ENCODE measurements at regions not wholly inside any gene's neighbourhood (a gene's known extent, or its start where the extent isn't known, plus 50 kb on each side); places are given as distances from the start of the nearest gene placed in this dataset.

DNA sequence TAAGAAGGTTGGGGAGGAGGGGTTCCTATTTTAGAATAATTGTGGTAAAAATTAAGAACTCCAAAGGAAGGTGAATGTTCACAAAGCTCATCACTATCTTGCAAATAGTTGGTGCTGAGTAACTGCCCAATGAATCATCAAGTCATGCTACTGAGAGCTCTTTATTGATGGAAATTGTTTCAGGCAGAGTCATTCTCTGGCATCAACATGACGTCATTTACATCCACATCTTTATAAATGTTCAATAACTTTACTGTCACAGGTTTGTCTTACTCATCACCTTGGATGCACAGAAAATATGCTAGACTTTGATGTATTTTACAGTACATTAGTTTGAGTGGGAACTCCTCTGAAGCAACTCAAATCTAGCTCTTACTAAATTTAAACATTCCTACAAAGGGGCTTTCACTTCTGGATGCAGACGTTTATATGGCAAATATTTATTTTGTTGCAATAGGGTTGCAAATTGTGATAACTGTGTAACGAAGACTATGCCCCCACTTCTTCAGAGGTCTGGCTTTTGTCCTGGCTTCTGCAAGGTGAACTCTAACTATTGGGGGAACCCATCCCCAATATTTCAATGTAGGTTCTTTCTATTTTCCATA, 273.7 kb upstream of the AJAP1 start:
- no peak for DNase-seq (ENCODE audit: low spot score)

DNA sequence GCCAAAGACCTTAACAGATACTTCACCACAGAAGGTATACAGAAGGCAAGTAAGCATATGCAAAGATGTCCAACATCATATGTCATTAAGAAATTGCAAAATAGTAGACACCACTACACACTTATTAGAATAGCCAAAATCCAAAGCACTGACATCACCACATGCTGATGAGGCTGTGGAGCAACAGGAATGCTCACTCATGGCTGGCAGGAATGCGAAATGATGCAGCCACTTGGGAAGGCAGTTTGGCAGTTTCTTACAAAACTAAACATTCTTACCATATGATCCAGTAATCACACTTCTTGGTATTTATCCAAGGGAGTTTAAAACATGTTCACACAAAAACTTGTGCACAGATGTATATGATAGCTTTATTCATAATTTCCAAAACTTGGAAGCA, 261.2 kb upstream of the AJAP1 start:
- DNase-seq (ENCODE audit: low spot score): no peak

DNA sequence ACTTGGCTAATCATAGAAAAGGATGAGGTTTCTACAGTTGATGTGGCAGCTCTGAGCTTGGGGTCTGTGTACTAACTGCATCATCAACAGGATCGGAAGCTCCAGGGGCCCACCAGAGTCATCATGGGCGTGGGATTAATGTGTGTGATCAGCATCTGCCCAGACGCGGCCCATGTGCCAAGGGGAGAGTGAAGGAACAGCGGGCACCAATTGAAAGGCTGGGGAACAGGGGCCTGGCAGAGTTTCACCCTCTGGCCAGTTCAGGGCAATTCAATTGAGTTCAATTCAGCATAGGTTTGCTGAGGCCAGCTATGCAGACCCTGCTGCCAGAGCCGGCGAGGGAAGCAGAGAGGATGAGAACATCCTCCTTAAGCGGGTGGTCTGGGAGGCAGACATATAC, 260.0 kb upstream of the AJAP1 start:
- no peak for DNase-seq (ENCODE audit: low spot score)

DNA sequence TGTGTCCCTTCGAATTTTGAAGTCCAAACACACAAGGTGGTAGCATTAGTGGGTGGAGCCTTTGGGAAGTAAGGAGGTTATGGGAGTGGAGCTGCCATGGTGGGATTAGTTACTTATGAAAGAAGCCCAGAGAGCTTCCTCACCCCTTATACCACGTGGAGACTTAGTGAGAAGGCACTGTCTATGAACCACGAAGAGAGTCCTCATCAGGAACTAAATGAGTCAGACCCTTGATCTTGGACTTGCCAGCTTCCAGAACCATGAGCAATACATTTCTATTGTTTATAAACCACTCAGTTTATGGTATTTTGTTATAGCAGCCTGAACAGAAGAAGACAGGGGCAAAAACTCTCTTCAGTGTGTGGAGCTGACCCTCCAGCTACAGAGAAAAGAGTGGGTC, 259.3 kb upstream of the AJAP1 start:
- no peak for DNase-seq (ENCODE audit: low spot score)

DNA sequence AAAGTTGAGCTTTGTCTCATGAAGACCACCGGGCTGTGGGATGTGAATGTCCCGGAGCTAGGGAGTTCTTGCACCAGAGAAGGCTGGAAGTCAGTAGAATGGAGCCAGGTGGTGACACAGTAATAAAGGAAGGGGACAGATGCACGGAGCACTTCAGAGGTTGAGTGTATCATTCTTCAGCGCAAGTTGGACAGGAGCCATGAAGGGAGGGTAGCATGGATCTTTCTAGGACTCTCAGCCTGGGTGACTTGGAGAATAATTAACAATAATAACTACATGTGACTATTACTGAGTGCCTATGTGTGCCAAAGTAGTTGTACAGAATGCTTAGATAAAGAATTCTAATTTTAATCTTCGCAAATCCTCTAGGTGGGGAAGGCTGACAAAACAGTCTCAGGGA, 258.7 kb upstream of the AJAP1 start:
- no peak for DNase-seq (ENCODE audit: low spot score)

DNA sequence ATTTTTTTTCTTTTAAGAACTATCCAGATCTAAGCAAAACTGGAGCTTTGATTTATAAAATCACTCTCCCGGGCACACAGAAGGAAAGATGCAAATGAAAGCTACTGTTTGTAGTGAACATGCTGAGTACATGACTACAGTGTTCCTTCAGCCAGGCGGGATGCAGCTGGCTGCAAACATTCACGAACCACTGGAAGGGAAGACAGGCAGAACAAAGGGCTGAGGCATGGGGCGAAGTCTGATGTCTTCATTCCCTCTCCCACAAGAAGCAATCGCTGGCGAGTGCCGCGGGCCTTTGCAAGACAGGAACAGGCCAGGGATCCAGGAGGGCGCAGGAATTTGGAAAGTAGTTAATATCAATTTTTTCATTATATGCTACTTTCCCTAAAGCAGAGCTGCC, 257.9 kb upstream of the AJAP1 start:
- DNase-seq (ENCODE audit: low spot score): no peak

DNA sequence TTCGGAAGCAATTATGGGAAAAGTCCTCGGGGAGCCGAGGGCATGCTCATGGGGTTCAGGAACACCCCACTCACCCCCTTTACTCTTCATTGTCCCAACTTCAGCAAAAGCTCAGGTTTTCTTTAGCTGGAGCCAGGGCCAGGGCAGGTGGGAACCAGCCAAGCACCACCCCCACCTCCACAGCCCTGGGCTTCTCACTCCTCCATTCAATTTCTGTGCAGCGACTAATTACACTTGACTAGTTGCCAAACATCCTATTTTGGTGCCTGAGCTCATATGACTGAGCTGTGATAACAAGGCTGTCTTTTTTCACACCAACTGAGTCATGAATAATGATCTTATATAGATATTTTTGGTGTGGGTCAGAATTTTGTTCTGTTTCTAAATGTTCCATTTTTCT, 257.2 kb upstream of the AJAP1 start:
- DNase-seq (ENCODE audit: low spot score): no peak

DNA sequence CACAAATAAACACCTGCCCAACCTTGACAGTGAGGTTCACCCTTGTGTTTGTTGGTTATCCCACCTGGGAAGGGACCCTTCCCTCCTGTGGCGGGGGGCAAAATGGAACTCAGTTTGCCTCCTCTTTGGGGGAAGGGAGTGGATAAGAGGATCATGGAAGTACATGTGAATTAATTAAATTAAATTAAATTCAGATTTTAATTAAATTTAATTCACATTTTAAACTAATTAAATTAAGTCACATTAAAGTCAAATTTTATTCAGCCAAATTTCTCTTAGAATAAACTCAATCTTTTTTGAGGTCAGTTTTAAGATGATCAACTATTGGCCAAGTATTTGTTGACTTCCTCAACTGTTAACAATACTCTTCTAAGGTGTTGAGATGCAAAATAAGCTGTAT, 252.4 kb upstream of the AJAP1 start:
- DNase-seq (ENCODE audit: low spot score): no peak

DNA sequence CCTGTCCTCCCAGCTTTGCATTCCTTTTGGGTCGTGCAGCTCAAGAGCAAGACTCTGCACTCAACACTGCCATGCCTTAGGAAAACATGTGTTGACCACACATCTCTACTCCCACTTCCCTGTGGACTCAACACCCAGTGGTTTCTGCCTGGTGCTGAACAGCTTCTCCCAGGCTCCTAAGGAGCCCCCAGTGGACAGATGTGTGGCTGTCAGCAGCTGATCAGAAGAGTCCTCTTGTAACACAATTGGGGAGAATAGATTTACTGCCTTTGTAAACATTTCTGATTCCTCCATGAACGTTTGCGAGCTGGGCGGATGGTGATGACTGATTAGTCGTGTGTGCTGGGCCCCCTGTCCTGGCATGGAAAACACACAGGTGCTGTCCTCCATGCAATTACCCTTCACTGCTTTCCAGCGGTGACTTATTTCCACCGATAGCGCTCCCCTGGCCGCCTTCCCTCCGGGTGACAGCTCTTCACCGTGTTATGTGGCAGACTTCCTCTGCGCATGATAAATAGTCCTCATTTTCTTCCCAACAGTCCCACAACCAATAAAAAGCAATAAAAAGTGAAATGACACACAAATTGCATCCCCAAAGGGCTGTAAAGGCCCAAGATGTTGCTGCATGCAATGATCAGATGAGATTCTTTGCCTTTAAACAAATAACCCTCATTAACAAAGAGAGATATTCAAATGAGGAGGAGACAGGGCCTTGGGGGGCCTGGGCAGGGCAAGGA, 249.4 kb upstream of the AJAP1 start:
- no peak for DNase-seq (ENCODE audit: low spot score)

DNA sequence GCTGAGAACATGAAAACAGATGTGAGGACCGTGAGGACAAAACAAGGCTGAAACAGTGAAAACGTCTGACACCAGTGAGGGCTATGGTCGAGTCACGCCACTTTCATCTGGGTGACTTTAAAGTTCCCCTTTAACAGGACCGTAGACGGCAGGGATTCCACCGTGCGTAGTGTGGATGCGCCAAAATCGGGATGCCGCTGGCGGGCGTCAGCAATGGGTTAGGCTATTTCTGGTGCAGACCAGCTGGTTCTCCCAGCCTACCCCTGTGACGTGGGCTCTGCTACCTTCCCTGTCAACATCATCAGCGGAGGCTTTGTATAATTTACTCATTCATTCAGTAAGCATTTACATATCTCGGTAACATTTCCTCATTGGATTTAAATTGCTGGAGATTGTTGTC, 246.6 kb upstream of the AJAP1 start:
- DNase-seq (ENCODE audit: low spot score): no peak

DNA sequence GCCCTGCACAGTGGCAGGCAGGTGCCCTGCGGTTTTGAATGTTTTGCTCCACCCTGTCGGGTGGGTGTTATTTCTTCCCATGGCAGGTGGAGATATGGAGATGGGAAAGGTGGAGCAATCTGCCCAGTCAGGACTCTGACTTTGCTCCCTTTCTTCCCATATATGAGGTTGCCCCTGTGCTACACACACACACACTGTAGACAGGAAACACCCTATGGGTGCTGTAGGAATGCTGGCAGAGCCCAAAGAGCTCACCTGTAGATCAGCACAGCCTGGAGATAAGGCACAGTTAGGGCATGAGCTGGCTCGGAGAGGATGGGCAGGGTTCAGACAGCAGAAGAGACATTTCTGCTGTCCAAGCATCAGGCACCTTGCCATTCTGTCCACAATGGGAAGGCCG, 246.0 kb upstream of the AJAP1 start:
- DNase-seq (ENCODE audit: low spot score): no peak

DNA sequence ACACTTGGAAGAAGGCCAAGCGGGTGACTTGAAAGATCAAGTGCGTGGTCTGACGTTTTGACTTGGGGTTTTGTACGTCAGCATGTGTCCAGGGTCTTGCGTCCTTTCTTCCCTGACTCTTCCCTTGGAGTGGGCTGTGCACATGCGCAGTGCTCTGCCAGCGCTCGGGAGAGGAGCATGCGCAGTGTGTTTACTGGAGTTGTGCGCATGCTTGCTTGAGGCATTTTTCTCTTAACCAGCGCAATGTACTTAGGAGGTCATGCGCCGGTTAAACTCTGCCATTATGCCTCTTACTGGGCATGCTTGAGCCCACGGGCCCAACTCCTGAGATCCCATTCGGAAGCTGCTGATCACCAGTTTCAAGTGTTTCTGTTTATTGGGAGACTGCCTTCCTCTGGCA, 242.5 kb upstream of the AJAP1 start:
- no peak for DNase-seq (ENCODE audit: low spot score)

DNA sequence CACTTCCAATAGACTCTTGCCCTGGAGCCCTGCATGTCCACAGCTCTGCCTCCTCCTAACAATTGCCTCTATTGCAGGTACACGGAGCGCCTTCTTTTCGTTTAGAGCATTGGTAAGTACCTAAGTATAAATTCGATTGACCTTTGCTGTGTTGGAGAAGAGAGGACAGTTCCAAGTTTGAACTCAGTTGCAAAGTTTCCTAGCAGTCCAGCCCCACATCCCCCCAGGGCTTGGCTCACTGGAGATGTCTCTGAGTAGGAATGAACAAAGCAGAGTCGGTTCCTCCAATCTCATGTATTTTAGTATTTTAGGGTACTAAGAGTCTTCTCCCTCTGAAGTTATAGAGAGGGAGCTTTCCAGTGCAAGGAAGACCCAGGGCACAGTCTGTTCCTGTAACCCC, 238.9 kb upstream of the AJAP1 start:
- no peak for DNase-seq (ENCODE audit: low spot score)

DNA sequence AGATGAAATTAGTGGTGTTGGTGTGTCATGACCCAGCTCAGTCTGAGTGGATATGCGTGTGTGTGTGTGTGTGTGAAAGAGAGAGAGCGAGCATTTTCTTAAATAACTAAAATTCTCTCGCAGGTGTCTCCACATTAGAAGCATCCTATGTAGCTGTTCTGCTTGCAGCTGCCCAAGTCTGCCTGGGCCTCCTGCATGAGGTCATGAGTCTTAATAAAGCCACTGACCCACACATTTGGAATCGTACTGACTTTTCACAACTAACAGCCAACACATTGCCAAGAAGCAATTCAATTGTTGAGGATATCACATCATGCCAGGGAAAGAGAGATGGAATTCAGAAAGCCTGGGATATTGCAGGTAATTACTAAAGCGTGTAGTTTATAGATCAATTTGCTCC, 238.2 kb upstream of the AJAP1 start:
- no peak for DNase-seq (ENCODE audit: low spot score)

DNA sequence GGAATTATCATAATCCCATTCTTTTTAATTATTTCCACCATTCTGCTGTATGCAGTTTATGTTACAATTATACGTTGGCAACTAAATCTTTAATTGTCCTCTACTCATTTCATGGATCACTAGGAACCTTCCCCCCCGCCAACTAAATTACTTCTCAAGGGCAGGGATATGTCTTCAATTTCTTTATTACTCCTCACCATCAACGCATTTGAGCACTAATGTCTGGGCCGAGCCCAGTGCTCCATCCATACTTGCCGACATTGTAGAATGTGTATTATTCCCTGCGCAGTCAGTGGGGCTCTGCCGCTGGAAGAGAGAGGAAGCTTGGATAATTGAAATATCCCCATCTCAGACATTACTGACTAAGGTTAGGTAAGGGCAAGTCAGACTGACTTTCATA, 236.4 kb upstream of the AJAP1 start:
- no peak for DNase-seq (ENCODE audit: low spot score)

DNA sequence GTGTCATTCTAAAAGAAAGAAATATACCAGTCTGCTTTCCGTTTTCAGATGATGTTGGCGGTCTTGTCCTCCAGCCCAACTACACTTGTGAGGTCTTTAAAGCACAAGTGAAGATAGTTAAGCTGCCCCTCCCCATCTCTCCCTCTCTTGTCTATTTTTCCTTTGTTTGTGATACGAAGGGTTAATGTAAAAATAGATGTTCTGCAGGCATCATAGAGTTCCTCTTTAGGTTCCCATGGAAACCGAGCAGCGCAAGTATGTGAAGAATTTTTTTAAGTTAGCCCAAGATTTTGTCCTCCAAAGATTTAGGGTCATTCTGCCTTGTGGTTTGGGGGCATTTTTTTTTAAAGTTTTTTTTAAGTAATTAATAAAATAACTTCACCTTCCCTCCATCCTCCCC, 232.4 kb upstream of the AJAP1 start:
- no peak for DNase-seq (ENCODE audit: low spot score)

DNA sequence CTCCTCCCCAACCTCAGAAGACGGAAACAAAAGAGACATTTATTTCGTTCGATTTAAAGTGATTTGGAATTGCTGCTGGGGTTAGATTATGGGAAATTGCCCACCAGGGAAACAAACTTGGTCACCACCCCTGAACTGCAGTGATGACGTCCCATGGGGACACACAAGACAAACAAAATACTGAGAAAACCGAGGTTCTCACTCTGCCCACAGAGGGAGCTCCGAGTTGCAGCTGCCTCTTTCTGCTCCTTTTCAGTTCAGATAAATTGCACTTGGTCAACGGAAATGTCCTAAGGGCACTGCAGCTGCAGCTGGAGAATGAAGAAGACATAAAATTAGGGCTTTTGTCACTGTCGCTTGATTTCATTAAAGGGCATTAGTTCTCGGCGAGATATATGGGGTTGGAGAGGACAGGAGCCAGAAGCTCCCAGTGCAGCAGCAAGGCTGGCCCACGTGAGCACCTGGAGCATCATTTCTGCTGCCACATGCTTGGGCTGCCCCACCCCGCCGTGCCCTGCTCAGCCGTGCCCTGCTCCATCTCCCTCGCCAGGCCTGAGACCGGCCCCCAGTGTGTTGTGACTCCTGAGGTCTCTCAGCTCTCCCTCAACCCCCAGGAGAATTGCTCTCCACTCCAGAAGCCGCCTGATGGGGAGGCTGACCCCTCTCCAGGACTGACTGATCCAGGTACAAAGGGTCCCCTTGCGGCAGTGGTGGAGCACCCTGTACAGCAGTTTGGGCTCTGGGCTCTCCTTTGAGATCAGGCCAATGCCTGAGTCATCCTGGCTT, 231.7 kb upstream of the AJAP1 start:
- no peak for DNase-seq (ENCODE audit: low spot score)

DNA sequence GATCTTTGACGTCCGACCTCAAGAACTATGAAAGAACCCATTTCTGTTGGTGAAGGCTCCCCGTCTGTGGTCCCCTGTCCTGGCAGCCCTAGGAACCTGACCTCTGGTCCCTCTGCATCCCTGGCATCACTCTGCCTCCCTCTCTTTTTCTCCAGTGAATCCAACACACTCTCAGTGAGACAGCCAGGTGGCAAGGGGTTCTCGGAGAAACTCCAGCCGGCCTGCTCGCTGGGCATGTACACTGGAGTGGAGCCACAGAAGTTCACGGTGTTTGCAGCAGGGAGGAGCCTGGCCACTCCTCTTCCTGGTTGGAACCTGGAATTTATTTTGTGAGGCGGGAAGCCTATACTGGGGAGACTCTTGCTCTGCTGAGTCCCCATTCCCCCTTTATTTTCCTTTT, 230.2 kb upstream of the AJAP1 start:
- DNase-seq (ENCODE audit: low spot score): no peak

DNA sequence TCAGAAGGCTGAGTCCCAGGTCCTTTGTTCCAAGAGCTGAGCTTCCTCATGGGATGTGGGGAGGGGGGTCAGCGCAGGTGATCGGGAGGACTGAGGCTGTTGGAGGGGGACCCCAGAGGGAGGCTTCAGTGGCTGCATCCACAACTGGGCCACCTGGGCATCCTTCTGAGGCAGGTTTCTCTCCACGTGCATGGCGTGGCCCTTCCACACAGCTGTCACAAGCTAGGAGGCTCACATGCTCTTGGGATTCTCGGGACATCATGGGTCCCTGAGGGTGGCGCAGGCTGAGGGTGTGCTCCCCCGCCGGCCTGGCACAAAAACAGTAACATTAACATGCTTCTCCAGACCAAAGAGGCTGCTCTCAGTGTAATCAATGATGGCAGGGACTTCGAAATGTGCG, 229.6 kb upstream of the AJAP1 start:
- no peak for DNase-seq (ENCODE audit: low spot score)

DNA sequence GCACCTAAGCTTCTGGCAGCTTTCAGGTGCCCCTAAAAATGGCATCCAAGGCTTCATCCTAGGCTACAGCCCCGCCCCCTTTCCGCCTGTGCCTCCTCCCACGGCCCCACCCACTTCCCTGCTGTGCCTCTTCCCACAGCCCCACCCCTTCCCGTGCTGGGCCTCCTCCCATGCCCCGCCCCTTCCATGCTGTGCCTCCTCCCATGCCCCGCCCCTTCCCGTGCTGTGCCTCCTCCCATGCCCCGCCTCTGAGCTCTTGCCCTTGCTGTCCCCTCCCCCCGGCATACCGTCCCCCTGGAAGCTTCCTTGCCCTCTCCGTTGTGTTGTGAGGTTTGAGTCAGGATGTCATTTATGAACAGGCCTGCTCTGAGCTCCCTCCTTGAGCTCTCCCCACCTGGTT, 228.5 kb upstream of the AJAP1 start:
- no peak for DNase-seq (ENCODE audit: low spot score)

DNA sequence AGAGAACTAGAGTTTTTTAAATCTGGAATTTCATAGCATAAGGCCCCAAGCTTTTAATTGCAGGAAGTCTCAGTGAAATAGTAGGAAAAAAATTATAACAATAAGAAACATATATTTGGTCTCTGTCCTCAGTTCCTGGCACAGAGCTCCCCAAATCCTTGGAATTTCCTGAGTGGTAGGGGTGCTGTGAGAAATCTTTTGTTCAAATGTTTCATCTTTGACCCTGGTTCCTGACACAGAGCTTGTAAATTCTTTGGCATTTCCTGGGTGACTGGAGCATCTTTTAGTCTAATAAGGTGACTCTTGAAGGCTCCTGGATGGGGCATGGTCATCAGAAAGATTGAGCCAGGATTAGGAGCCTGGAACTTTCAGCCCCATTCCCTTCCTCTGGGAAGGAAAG, 225.7 kb upstream of the AJAP1 start:
- DNase-seq (ENCODE audit: low spot score): no peak

DNA sequence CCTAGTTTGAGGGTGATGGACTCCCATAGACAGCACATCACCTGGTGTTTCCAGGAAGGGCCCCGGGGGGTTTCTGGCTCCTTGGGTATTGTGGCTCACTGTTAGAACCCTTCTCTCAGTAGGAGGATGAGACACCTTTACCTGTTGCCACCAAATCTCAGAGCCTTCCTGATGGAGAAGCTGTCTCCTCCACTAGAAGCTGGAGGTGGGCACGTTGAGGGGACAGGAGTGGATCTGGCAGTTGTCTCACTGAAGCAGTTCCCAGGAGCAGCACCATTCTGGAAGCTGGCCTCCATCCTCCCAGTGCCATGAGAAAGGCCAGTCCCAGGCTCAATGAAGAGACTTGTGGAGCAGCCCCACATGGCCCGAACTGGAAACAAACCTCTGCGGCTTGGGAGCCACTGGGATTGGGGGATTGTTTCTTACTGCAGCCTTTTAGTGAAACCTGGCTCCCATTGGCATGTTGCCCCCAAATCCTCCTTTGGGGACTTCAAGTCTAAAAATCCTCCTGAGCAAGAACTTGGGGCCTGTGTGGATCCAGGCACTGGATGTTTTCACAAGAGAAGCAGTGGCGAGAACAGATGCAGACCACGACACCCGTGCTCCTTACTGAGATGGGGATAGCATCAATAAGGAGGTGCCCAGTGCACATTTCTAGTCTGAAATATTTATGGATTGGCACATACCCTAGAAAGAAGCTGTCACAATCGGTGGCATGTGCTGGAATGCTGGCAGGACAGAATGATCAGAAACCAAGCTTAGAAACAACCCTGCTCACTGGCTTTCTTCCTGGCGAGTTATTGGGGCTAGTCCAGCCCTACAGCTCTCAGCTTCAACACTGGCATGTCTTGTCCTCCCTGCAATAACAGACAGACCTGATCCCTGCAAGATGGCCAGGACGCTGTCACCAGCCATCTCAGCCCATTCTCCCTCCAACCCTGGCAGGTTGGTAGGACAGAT, 223.7 kb upstream of the AJAP1 start:
- DNase-seq (ENCODE audit: low spot score): no peak
